Astrocyte of the hippocampus (primary cell): ENCODE measurements at regions not wholly inside any gene's neighbourhood (a gene's known extent, or its start where the extent isn't known, plus 50 kb on each side); places are given as distances from the start of the nearest gene placed in this dataset.
"Not testable (repeated sequence)": the region's sequence is repeated elsewhere in the genome, so short reads cannot be mapped to it uniquely, and the experiment has no call there.

Experiments
- DNase-seq: peaks from one replicate; pipeline ENCODE4 v3.0.0; 2011; ENCODE audit warnings: low read depth, low spot score

GRCh38 chr7:153006911-153007310, 247.4 kb downstream of the ACTR3B start:
- no peak for DNase-seq

- no peak for DNase-seq
These were observed 250.9 kb downstream of the ACTR3B start for GRCh38 chr7:153010416-153010815.

- DNase-seq, result no peak
These were observed 252.7 kb downstream of the ACTR3B start for GRCh38 chr7:153012203-153012602.

GRCh38 chr7:153017223-153017622, 257.7 kb downstream of the ACTR3B start:
- no peak for DNase-seq

GRCh38 chr7:153021542-153021941, 262.0 kb downstream of the ACTR3B start:
- no peak for DNase-seq

GRCh38 chr7:153022475-153023193, 263.1 kb downstream of the ACTR3B start:
- no peak for DNase-seq

GRCh38 chr7:153023194-153023592, 263.6 kb downstream of the ACTR3B start:
- DNase-seq, result no peak

GRCh38 chr7:153027210-153027609, 267.7 kb downstream of the ACTR3B start:
- DNase-seq, result no peak

- no peak for DNase-seq
These were observed 268.4 kb downstream of the ACTR3B start for GRCh38 chr7:153027904-153028303.

GRCh38 chr7:153030976-153031375, 271.4 kb downstream of the ACTR3B start:
- no peak for DNase-seq

- DNase-seq, result no peak
These were observed 275.2 kb downstream of the ACTR3B start for GRCh38 chr7:153034791-153035190.

GRCh38 chr7:153036396-153037063, 277.0 kb downstream of the ACTR3B start:
- no peak for DNase-seq

GRCh38 chr7:153043440-153043839, 283.9 kb downstream of the ACTR3B start:
- no peak for DNase-seq

- no peak for DNase-seq
These were observed 285.4 kb downstream of the ACTR3B start for GRCh38 chr7:153044981-153045380.

GRCh38 chr7:153047079-153047959, 287.8 kb downstream of the ACTR3B start:
- DNase-seq, result no peak

- no peak for DNase-seq
These were observed 292.7 kb downstream of the ACTR3B start for GRCh38 chr7:153052206-153052605.

GRCh38 chr7:153061910-153062528, 302.5 kb downstream of the ACTR3B start:
- peak; percentile 40 for DNase-seq

GRCh38 chr7:153065051-153065450, 305.5 kb downstream of the ACTR3B start:
- no peak for DNase-seq

- DNase-seq, result no peak
These were observed 307.2 kb downstream of the ACTR3B start for GRCh38 chr7:153066711-153067110.

- DNase-seq, result no peak
These were observed 310.6 kb downstream of the ACTR3B start for GRCh38 chr7:153070141-153070540.

- no peak for DNase-seq
These were observed 313.3 kb downstream of the ACTR3B start for GRCh38 chr7:153072806-153073205.

GRCh38 chr7:153076289-153076688, 316.7 kb downstream of the ACTR3B start:
- not testable (repeated sequence) for DNase-seq
